ENCODE measurements at regions not wholly inside any gene's neighbourhood (a gene's known extent, or its start where the extent isn't known, plus 50 kb on each side); places are given as distances from the start of the nearest gene placed in this dataset.

- ATAC-seq (ENCODE audit: poor library complexity), result no peak
- intact Hi-C loops (cut with DNase I), result no loop called here
- peak; percentile 38 for DNase-seq
Observed at GRCh38 chr9:135339378-135339973, 140.1 kb upstream of the PPP1R26 start.

GRCh38 chr9:135340143-135340655 lies 139.4 kb upstream of the PPP1R26 start:
- intact Hi-C loops (cut with DNase I), result no loop called here
- DNase-seq (no peak), ATAC-seq (ENCODE audit: poor library complexity) (no peak)

- ATAC-seq (ENCODE audit: poor library complexity), result no peak
- DNase-seq, result no peak
- intact Hi-C loops (cut with DNase I), result no loop called here
Observed at GRCh38 chr9:135340726-135341475, 138.7 kb upstream of the PPP1R26 start.

- intact Hi-C loops (cut with DNase I), result no loop called here
- ATAC-seq (ENCODE audit: poor library complexity) (no peak), DNase-seq (no peak)
Observed at GRCh38 chr9:135341612-135342169, 137.9 kb upstream of the PPP1R26 start.

- DNase-seq (peak; percentile 37), ATAC-seq (ENCODE audit: poor library complexity) (no peak)
- intact Hi-C loops (cut with DNase I), result no loop called here
Observed at GRCh38 chr9:135342206-135343130, 137.1 kb upstream of the PPP1R26 start.

GRCh38 chr9:135343136-135343535 lies 136.4 kb upstream of the PPP1R26 start:
- ATAC-seq (ENCODE audit: poor library complexity) (no peak), DNase-seq (peak; percentile 17)
- intact Hi-C loops (cut with DNase I), result no loop called here

GRCh38 chr9:135343837-135344522 lies 135.6 kb upstream of the PPP1R26 start:
- ATAC-seq (ENCODE audit: poor library complexity) (peak; percentile 76), DNase-seq (peak; percentile 80)
- intact Hi-C loops (cut with DNase I), result loop anchor here (2.0 kb wide), 2 partner anchors 69 to 257 kb away; partner anchors contain the start of gene OLFM1

- intact Hi-C loops (cut with DNase I), result loop anchor here (2.0 kb wide), 2 partner anchors 68 to 258 kb away; partner anchors contain the start of gene OLFM1
- no peak for ATAC-seq (ENCODE audit: poor library complexity)
Observed at GRCh38 chr9:135344523-135344901, 135.1 kb upstream of the PPP1R26 start.

GRCh38 chr9:135344915-135345500 lies 134.6 kb upstream of the PPP1R26 start:
- ATAC-seq (ENCODE audit: poor library complexity) (no peak), DNase-seq (no peak)
- intact Hi-C loops (cut with DNase I), result loop anchor here (2.0 kb wide), 2 partner anchors 68 to 258 kb away; partner anchors contain the start of gene OLFM1

More at GRCh38 chr9:135344523-135344901, 135.1 kb upstream of the PPP1R26 start:
- DNase-seq, result no peak

GRCh38 chr9:135345775-135346433 lies 133.7 kb upstream of the PPP1R26 start:
- ATAC-seq (ENCODE audit: poor library complexity) (no peak), DNase-seq (peak; percentile 19)
- intact Hi-C loops (cut with DNase I), result loop anchor here (2.0 kb wide), 2 partner anchors 67 to 259 kb away; partner anchors contain the start of gene OLFM1

GRCh38 chr9:135346438-135347050 lies 133.0 kb upstream of the PPP1R26 start:
- intact Hi-C loops (cut with DNase I), result no loop called here
- peak; percentile 34 for DNase-seq
- ATAC-seq (ENCODE audit: poor library complexity), result no peak

- DNase-seq (peak; percentile 7), ATAC-seq (ENCODE audit: poor library complexity) (no peak)
- intact Hi-C loops (cut with DNase I), result no loop called here
Observed at GRCh38 chr9:135347461-135347860, 132.1 kb upstream of the PPP1R26 start.

GRCh38 chr9:135348076-135348787 lies 131.3 kb upstream of the PPP1R26 start:
- DNase-seq, result peak; percentile 26
- intact Hi-C loops (cut with DNase I), result no loop called here
- no peak for ATAC-seq (ENCODE audit: poor library complexity)

GRCh38 chr9:135348788-135349150 lies 130.8 kb upstream of the PPP1R26 start:
- DNase-seq (no peak), ATAC-seq (ENCODE audit: poor library complexity) (no peak)
- intact Hi-C loops (cut with DNase I), result no loop called here

- peak; percentile 23 for DNase-seq
- intact Hi-C loops (cut with DNase I), result no loop called here
- no peak for ATAC-seq (ENCODE audit: poor library complexity)
Observed at GRCh38 chr9:135349212-135350002, 130.2 kb upstream of the PPP1R26 start.

- intact Hi-C loops (cut with DNase I), result no loop called here
- ATAC-seq (ENCODE audit: poor library complexity) (no peak), DNase-seq (peak; percentile 18)
Observed at GRCh38 chr9:135350003-135350315, 129.6 kb upstream of the PPP1R26 start.

Data from Right ventricle myocardium superior (tissue), 1 donor.